CD4-positive, alpha-beta T cell treated with Interleukin-1 beta for 1 hour (primary cell): ENCODE measurements at regions not wholly inside any gene's neighbourhood (a gene's known extent, or its start where the extent isn't known, plus 50 kb on each side); places are given as distances from the start of the nearest gene placed in this dataset.
"Not testable (repeated sequence)": the region's sequence is repeated elsewhere in the genome, so short reads cannot be mapped to it uniquely, and the experiment has no call there.

Experiments
- DNase-seq, 2 donors: peaks; one replicate each; pipeline ENCODE4 v3.0.0-alpha.2; 2020 to 2022

DNA sequence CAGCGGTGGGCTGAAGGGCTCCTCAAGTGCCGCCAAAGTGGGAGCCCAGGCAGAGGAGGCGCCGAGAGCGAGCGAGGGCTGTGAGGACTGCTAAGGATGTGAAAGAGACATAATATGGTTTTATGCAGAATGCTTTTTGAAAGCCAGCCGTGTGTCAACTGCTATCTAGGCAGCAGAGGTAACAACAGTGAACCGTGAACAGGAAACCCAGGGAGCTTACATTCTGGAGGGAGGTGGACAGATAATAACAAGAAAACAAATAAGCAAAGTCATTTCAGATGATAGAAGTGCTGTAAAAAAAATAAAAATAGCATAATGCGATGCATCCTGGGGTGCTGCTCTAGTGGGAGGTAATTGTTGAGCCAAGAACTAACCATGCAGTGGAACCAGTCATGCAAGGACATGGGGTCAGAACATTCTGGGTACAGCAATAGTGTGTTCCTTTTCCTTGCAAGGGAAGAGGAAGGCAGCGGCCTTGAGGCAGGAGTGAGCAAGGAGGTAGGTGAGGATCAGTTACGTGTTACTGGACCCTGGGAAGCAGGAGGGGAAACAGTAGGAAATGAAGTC lies 134.4 kb upstream of the TMEM170B start:
- DNase-seq: no peak

DNA sequence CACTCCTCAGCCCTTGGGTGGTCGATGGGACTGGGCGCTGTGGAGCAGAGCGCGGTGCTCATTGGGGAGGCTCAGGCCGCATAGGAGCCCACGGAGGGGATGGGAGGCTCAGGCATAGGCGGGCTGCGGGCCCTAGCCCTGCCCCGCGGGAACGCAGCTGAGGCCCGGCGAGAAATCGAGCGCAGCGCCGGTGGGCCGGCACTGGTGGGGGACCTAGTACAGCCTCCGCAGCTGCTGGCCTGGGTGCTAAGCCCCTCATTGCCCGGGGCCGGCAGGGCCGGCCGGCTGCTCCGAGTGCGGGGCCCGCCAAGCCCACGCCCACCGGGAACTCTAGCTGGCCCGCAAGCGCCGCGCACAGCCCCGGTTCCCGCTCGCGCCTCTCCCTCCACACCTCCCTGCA lies 135.0 kb upstream of the TMEM170B start:
- DNase-seq: not testable (repeated sequence)

DNA sequence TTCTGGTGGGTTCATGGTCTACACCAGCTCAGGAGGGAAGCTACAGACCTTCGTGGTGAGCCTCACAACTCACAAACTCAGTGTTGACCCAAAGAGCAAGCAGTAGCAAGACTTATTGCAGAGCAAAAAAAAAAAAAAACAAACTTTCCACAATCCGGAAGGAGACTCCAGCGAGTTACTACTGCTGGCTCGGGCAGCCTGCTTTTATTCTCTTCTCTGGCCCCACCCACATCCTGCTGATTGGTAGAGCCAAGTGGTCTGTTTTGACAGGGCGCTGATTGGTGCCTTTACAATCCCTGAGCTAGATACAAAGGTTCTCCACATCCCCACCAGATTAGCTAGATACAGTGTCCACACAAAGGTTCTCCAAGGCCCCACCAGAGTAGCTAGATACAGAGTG lies 135.6 kb upstream of the TMEM170B start:
- not testable (repeated sequence) for DNase-seq

DNA sequence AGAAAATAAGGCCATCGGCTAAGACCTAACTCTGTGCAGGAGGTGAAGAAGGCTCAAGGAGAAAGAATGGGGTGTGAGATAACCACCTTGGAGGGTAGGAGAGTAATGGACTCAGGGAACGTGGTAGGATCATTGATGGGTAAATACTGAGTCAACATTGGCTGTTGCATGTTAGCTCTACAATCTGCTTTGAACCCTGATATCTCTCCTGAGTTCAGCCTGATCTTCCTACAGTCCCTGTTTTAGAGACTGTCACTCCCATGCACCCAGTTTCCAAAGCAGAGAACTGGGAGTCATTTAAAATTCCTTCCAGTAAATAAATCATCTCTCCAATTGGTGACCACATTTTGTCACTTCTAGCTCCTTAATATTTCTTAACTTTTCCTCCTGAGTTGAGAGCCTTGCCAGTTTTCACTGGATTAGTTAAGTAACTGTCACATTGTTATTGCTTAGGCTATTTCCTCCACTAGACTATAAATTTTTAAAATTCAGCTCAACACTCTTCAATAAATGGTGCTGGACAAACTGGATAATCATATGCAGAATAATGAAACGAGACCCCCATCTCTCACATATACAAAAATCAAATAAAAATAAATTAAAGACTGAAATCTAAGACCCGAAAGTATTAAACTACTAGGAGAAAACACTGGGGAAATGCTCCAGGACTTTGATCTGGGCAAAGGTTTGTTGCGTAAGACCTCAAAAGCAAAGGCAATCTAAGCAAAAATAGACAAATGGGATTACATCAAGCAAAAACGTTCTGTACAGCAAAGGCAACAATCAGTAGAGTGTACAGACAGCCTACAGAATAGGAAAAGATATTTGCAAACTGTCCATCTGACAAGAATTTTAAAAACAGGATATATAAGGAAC lies 138.9 kb upstream of the TMEM170B start:
- DNase-seq: no peak

DNA sequence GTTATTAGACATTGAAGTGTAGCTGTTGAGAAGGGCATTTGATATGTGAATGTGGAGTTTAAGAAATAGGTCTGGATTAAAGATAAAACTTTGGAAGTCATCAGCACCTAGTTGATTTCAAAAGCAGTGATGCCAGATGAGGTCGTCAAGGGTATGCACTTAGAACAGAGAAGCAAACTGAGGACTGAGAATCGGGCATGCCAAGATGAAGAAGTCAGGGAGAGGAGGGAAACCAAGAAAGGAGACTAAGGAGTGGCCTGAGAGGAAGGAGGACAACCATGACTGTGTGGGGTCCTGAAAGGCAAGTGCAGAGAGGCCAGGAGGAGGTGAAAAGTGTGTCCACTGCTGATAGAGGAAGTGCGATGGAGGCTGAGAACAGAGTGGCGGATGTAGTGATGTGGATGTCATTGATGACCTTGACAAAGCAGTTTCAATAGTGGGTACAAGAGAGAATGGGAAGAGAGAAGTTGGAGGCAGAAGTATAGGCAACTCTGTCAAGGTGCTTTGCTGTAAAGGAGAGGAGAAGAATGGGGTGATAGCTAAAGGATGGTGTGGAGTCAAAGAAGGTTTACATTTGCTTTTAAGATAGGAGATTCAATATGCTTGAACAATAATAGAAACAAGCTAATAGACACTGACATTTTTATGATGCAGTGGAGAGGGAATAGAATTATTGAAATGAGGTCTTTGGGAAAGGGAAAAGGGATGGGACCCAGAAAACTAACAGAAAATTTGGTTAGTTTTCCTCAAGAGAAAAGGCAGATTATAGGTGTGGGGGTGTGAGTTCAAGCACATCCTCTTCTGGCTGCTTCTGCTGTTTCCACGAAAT lies 139.7 kb upstream of the TMEM170B start:
- peak in 1 of 2 donors; percentile 14 for DNase-seq

DNA sequence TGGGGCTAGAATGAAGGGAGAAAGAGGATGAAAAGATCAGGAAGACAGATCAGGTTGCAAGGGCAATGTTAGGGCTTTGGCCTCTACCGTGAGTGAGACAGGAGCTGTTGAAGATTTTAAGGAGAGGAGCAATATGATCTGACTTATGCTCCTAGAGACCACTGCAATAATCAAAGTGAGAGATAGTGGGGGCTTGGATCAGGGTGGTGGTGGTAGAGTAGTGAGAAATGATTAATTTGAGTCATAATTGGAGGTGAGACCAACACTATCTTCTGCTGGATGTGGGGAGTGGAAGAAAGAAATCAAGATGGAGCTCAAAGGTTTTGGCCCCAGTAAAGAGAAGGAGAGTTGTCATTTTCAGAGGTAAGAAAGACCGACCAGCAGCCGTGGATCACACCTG lies 140.7 kb upstream of the TMEM170B start:
- DNase-seq: no peak

DNA sequence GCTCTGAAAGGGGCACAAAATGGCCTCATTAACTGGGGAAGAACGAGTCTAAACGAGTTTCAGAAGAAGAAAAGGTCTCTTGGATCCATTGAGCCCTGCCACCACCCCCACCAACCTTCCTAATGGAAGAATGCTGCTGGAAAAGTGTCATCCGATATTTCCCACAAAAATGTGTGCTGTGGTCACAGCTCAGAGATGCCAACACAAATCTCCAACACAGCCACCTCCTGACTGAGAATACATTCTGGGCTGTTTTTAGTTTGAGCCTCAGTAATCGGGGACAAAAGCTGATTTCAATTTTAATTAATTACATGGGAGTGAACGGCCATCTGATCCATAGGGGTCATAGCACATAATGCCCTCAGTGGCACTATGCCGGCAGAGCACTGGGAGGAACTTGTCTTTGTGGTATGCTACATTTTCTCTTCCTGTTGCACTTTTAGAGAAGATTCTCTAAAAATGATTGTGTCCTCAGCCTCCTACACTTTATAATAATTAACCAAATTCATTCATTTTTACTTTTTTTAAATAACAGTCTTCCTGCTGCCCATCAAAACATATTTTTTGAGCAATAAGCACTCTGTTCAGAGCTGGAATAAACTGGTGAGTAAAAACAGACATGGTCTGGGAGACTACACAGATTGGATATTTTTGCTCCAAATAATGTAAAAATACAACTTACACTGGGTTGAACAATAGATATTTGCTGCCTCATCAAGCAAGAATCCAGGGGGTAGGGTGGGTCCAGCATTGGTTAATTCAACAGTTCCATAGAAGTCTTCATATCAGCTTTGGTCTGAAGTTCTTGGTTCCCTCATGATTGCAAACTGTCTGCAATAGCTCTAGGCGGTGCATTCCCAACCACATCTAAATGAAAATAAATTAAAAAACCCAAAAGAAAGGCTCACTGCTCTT lies 143.6 kb upstream of the TMEM170B start:
- no peak for DNase-seq

DNA sequence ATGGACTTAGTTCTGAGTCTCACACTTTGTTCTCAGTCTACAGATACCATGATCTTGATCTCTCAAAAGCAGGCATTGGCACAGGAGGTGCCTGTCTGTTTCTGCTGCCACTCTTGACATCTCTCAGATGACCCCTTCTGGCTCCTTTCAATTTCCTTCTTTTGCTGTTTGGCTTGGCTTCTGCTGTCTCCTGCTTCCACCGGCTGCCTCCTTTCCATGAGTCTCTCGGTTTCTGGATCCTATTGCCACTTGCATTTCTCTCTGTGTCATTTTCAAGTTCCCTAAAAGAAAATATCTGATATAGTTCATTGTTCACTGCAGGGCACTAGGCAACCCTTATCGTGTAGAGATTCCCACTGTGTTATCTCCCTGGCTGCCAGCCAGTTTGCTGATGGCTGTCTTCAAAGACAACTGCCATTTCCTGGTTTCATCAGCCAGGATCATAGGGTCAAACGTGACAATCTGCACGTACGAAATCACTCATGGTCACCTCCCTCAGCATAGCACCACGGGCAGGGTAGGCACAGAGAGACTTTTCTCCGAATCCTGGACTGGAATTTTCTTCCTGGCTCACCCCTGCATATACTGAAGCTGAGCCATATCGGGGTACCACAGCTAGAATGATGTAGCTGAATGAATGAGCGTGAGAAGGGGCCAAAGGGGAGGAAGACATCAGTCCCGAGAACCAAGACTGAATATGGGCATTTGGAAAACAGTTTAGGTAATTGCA lies 144.6 kb upstream of the TMEM170B start:
- peak in 1 of 2 donors; percentile 25 for DNase-seq

DNA sequence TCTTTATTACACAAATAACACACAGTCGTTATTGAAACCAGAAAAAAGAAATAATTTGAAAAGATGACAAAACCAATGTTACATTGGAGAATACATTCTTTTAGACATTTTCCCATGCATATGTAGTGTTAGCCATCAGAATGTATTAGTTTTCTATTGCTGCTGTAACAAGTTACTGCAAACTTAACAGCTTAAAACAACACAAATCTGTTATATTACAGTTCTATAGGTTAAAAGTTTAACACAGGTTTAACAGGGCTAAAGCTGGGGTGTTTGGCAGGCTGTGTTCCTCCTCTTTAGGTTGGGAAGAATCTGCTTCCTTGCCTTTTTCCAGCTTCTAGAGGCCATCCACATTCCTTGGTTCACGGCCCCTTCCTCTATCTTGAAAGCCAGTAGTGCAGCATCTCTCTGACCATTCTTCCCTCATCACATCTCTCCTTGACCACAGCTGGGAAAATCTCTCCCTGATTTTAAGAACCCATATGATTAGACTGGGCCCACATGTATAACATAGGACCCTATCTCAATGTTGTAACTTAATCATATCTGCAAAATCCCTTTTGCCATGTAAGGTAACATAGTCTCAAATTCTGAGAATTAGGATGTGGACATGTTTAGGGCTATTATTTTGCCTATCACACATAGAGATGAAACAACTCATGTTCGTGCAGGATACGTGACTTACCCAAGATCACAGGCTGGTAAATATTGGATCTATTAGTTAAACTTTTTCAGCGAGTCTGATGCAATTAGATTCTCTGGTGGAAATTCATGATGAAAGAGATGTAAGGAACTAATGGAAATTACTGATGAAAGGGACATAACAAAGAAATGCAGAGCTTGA lies 145.4 kb upstream of the TMEM170B start:
- DNase-seq: no peak

DNA sequence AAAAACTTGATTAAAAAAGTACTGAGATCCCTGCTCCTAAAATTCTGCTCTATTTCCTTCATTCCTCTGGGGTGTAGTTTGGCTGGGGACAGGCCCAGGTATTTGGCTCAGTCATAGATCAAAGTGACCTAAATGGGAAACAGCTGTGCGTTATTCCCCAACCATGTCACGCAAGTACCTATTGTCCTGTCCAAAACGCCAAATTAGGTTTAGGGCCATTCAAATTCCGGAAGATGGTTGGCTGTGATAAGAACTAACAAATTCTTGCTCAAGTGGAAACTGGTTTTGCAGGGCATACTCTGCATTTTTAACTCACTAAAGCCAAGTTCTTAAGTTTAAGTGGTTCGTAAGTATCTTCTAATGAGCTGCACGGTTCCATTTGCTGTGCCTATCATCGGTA lies 147.6 kb upstream of the TMEM170B start:
- no peak for DNase-seq

DNA sequence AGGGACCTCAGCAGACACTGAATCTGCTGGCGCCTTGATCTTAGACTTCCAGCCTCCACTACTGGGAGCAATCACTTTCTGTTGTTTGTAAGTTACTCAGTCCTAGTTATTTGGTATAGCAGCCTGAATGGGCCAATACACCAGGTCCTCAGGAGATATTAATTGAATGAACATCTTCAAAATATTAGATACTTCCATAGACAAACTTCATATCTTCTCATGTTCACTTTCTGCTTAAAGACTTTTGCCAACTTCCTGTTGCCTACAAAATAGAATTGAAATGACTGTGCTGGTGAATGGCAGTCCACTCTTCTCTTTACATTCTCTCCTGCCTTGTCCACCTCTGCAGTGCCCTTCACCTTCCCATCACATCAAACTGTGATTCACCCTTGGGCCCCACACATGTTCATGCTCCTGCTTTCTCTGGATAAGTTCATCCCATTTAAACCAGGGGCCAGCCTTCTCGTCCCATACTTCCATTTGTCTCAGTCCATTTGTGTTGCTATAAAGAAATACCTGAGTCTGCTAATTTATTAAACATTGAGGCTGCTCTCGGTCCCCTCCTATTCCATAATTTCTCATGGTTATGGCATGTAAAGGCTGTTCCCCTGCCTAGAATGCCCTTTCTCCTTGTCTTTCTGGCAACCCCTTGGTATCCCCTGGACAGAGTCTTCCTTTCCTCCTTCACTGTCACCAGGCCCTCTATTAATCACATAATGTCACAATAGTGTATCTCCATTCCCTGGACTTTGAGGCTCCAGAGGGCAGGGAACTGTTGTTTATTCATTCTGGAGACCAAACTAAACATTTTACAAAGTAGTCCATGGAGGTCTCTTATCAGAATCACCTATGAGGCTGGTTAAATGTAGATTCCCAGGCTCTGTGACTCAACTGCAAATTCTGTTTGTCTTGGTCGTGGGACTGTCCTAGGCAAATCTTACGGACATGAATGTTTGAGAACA lies 148.3 kb upstream of the TMEM170B start:
- no peak for DNase-seq

DNA sequence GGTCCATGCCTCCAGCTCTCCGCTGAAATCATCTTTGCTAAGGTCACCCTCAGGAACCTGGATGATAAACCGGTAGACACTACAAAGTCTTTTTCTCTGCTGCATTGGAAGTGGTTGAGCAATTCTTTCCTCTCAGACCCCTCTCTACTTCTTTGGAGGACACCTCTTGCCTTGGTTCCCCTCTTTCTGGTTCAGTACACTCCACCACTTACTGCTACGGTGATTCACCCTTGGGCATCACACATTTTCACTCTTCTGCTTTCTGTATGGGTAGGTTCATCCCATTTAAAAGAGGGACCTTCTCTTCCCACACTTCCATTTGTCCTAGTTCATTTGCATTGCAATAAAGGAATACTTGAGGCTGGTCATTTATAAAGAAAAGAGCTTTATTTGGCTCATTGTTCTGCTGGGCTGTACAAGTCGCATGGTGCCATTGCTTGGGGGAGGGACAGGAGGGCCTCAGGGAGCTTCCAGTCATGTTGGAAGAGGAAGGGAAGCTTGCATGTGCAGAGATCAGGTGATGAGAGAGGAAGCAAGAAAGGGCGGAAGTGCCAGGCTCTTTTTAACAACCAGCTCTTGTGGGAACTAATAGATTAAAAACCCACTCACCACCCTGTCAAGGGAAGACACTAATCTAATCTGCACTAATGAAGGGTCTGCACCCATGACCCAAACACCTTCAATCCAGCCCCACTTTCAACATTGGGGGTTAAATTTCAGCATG lies 149.7 kb upstream of the TMEM170B start:
- DNase-seq: no peak

DNA sequence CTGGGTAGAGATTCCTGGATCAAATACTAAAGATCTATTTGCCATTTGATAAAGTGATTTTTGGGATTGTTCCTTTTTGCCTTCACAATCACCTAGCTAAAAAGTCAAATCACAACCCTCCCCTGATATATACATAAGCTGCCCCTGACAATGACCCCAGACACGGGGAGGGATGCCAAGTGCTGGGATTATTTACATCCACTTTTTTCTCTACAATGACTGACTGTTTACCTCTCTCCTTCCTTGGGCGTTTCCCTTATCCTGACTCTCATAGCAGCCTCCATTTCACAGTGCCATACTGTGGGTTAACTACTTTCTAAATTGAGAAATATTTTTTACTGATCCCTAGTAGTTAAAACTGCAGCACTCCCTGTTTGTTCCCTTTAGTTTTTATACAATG lies 150.8 kb upstream of the TMEM170B start:
- DNase-seq: no peak

DNA sequence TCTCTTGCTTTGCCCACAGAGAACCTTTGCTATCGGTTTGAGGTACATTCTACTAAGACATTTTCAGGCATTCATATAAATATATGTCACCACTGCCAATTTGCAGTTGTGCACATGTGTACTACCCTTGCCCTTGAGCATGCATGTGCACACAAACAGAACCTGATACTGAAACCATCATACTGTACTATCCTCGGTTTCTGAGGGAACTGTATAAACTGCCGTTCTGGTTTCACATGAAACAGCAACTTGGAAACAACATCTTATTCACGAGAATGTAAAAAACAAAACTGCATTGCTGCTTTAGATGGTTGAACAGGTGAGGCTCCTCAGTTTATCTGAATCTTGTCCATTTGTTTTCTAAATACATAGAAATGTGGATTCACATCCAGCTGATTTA lies 151.2 kb upstream of the TMEM170B start:
- no peak for DNase-seq

DNA sequence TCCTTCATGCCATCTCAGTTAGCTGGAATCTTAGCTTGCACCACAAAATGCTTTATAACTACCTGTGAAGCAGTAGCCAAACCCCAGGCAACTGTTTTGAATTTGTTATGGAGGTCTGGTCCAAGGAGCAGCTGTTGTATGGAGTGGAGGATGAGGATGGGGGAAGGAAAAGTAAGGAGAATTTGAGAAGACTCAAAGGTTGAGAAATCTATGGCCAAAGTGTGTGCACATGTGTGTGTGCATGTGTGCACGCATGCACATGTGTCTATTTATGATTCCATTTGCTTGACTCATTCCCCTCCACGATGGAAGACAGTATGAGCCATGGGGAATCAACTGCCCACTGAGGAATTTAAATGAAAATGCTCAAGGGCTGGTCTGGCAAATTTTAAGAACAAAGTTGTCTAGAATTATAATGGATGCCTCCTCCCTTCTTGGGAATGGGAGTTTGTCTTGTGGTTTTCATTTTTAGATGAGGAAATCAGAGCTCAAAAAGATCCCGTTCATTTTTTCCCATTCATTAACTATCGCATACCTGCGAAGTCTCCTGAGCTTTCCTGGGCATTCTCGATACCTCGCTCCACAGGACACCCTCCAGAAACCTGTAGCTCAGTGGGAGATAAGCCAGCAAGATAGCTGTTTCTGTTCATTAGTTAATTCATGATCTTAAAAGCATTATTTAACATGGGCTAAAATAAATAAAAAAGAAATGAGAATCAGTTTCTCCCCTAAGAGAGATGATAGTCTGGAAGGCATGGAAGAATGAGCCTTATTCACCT lies 152.3 kb upstream of the NEDD9 start:
- no peak for DNase-seq

DNA sequence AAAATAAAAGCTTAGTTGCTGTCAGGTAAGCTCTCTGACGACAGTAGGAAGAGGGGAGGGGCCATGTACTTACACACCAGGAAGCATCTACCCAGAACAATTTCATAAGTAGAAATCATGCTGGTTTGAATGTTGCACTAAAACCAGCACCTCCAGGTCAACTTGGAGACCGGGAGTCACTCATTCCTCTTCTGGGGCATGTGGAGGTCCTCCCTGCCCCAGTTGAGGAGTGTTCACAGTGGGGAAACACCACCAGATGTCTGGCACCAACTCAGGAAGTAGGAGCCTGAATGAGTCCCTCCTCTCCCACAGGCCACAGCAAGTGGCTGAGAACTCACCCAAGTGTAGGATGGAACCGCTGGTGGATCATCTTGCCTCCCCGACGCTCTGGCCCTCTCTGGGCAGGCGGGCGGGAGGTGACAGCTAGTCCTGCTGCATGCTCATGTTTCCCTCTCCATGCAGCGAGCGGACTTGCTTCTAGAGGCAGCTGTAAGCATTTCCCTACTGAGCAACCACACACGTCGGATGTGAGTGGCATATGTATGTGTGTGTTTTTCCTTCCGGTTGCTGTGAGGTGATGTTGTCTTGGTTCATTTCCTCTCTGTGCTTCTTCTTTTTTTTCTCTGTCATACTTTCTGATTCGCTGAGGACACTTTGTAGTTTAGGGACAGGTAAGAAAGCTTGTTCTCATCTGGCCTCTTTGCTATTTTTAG lies 149.5 kb upstream of the NEDD9 start:
- DNase-seq: peak; percentile 84 to 85

DNA sequence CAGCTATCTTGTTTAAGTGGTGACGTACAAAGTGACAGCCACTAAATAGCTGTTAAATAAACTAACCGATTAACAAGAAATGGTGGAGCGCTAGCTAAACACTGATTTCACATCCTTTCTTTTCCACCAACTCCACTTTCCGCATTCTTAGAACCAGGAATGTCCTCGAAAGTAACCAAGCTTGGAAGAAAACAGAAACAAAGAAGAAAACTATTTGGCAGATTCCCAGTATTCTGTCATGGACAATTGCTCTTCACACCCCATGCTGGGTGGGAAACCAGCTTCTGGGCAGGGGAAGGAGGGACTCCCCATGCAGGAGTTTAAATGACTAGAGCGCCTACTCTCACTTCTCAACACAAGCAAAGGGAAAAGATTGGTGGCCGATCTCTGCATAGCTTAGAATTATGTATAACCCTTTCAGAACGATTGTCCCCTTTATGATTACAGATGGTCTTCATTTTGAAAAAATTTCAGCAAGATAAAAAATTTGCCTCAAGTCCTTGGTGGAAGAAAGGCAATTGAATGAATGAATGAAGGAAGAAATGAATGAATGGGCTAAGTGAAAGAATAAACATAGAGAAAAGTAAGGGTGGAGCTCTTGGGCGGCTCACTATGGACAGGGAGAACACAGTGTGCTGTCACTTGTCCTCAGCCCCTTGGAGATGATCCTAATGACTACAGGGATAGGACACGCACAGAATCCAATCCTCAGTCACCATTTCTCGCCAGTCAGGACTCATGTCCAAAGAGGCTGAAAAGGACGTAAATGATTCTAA lies 148.7 kb upstream of the NEDD9 start:
- no peak for DNase-seq
